GM23338 (cell line): ENCODE measurements at regions not wholly inside any gene's neighbourhood (a gene's known extent, or its start where the extent isn't known, plus 50 kb on each side); places are given as distances from the start of the nearest gene placed in this dataset.

ENCODE experiments used
- CREB1 ChIP-seq: fragments of 250-450 bp; sonication (Bioruptor Pico); IDR thresholded peaks from 2 replicates; pipeline ENCODE4 v1.5.0; 2020; ENCODE audit warnings: low read depth, mild to moderate bottlenecking, moderate library complexity
- CTCF ChIP-seq, 2 experiments: fragments of 200-600 bp in 1 of 2; sonication (generic) in 1 of 2; conservative IDR thresholded peaks; 2 replicates each; pipeline versions ENCODE4 v1.5.1 to v1.6.1; 2016 to 2017; ENCODE audit warnings: antibody characterized with exemption in 2 of 2, low read depth in 2 of 2, mild to moderate bottlenecking in 2 of 2, moderate library complexity in 1 of 2
- EZH2 ChIP-seq: fragments of 200-600 bp; sonication (generic); IDR thresholded peaks from one replicate; pipeline ENCODE4 v1.8.0; 2017; ENCODE audit warnings: antibody characterized with exemption, mild to moderate bottlenecking, low read depth; ENCODE audit not compliant: unreplicated experiment
- EZH2phosphoT487 ChIP-seq: fragments of 200-600 bp; sonication (generic); IDR thresholded peaks from one replicate; pipeline ENCODE4 v1.8.1; 2018; ENCODE audit warnings: antibody characterized with exemption; ENCODE audit not compliant: unreplicated experiment
- JUNB ChIP-seq: IDR thresholded peaks from one replicate; pipeline ENCODE4 v1.6.1; 2016; ENCODE audit warnings: antibody characterized with exemption; ENCODE audit not compliant: unreplicated experiment
- NANOG ChIP-seq: IDR thresholded peaks from 2 replicates; pipeline ENCODE4 v1.6.1; 2016; ENCODE audit warnings: antibody characterized with exemption, borderline replicate concordance
- POLR2AphosphoS5 ChIP-seq: IDR thresholded peaks from 2 replicates; pipeline ENCODE4 v1.6.1; 2016; ENCODE audit warnings: antibody characterized with exemption, low read depth
- REST ChIP-seq: IDR thresholded peaks from one replicate; pipeline ENCODE4 v1.6.1; 2018; ENCODE audit warnings: antibody characterized with exemption; ENCODE audit not compliant: unreplicated experiment
- STAT1 ChIP-seq: IDR thresholded peaks from one replicate; pipeline ENCODE4 v1.6.1; 2016; ENCODE audit warnings: antibody characterized with exemption; ENCODE audit not compliant: unreplicated experiment
- ZNF114 ChIP-seq: fragments of 250-450 bp; sonication (Bioruptor Pico); IDR thresholded peaks from 2 replicates; pipeline ENCODE4 v1.5.0; 2020; ENCODE audit warnings: mild to moderate bottlenecking, moderate library complexity
- ZNF331 ChIP-seq: fragments of 250-450 bp; sonication (Bioruptor Pico); IDR thresholded peaks from 2 replicates; pipeline ENCODE4 v1.5.0; 2020; ENCODE audit warnings: low read depth, mild to moderate bottlenecking, moderate library complexity

- TF ChIP-seq CTCF (conservative IDR thresholded peaks at IDR 0.05; ENCODE audit: low read depth in 2 of 2) (no peak), POLR2AphosphoS5 (no peak), NANOG (no peak), EZH2phosphoT487 (no peak), EZH2 (no peak), JUNB (no peak), CREB1 (CRISPR knock-in tag) (no peak), REST (no peak), STAT1 (no peak), ZNF331 (CRISPR knock-in tag) (no peak), ZNF114 (CRISPR knock-in tag) (no peak)
Measured at GRCh38 chr15:77749998-77750540, 117.4 kb upstream of the LINGO1 start.
